Globus pallidus (tissue), 1 donor: ENCODE measurements at regions not wholly inside any gene's neighbourhood (a gene's known extent, or its start where the extent isn't known, plus 50 kb on each side); places are given as distances from the start of the nearest gene placed in this dataset.
"Not testable (repeated sequence)": the region's sequence is repeated elsewhere in the genome, so short reads cannot be mapped to it uniquely, and the experiment has no call there.

Source experiments
- DNase-seq: peaks from one replicate; pipeline ENCODE4 v3.0.0-alpha.2; 2015; ENCODE audit warnings: low spot score

GRCh38 chr5:56732121-56732520 is 83.2 kb upstream of the MAP3K1 start:
- no peak for DNase-seq

GRCh38 chr5:56731473-56731872 is 83.9 kb upstream of the MAP3K1 start:
- not testable (repeated sequence) for DNase-seq

GRCh38 chr5:56729488-56729887 is 85.9 kb upstream of the MAP3K1 start:
- no peak for DNase-seq

- DNase-seq = no peak
These were observed 89.5 kb upstream of the MAP3K1 start for GRCh38 chr5:56725711-56726411.

- DNase-seq = not testable (repeated sequence)
These were observed 90.5 kb upstream of the MAP3K1 start for GRCh38 chr5:56724857-56725256.

GRCh38 chr5:56722317-56722716 is 93.0 kb upstream of the MAP3K1 start:
- no peak for DNase-seq

- DNase-seq = no peak
These were observed 97.9 kb upstream of the MAP3K1 start for GRCh38 chr5:56717253-56717987.

- DNase-seq = no peak
These were observed 99.4 kb upstream of the MAP3K1 start for GRCh38 chr5:56715986-56716385.

- DNase-seq = no peak
These were observed 102.3 kb upstream of the MAP3K1 start for GRCh38 chr5:56712895-56713591.

- no peak for DNase-seq
These were observed 104.3 kb upstream of the MAP3K1 start for GRCh38 chr5:56710826-56711590.

GRCh38 chr5:56706504-56706903 is 108.8 kb upstream of the MAP3K1 start:
- no peak for DNase-seq

GRCh38 chr5:56705217-56705616 is 110.1 kb upstream of the MAP3K1 start:
- no peak for DNase-seq

- no peak for DNase-seq
These were observed 111.4 kb upstream of the MAP3K1 start for GRCh38 chr5:56703952-56704351.

GRCh38 chr5:56700711-56701110 is 114.6 kb upstream of the MAP3K1 start:
- no peak for DNase-seq

- DNase-seq = no peak
These were observed 115.8 kb upstream of the MAP3K1 start for GRCh38 chr5:56699538-56699937.

GRCh38 chr5:56698463-56699381 is 116.6 kb upstream of the MAP3K1 start:
- DNase-seq = no peak

- DNase-seq = no peak
These were observed 118.4 kb upstream of the MAP3K1 start for GRCh38 chr5:56696900-56697299.

GRCh38 chr5:56693220-56693579 is 122.1 kb upstream of the MAP3K1 start:
- DNase-seq = no peak

- DNase-seq = no peak
These were observed 122.8 kb upstream of the MAP3K1 start for GRCh38 chr5:56692359-56693219.

- DNase-seq = no peak
These were observed 126.9 kb upstream of the MAP3K1 start for GRCh38 chr5:56688402-56688801.
